GM12873 (cell line): ENCODE measurements at regions not wholly inside any gene's neighbourhood (a gene's known extent, or its start where the extent isn't known, plus 50 kb on each side); places are given as distances from the start of the nearest gene placed in this dataset.

Experiments used
- TF ChIP-seq, protein P1 (sequence below): IDR thresholded peaks from 2 replicates; pipeline ENCODE4 v1.5.1; 2012; ENCODE audit warnings: low read depth, mild to moderate bottlenecking, moderate library complexity, low read length, control low read depth; ENCODE audit not compliant: insufficient read depth; ENCODE audit errors: missing control alignments

- TF ChIP-seq, protein P1, sequence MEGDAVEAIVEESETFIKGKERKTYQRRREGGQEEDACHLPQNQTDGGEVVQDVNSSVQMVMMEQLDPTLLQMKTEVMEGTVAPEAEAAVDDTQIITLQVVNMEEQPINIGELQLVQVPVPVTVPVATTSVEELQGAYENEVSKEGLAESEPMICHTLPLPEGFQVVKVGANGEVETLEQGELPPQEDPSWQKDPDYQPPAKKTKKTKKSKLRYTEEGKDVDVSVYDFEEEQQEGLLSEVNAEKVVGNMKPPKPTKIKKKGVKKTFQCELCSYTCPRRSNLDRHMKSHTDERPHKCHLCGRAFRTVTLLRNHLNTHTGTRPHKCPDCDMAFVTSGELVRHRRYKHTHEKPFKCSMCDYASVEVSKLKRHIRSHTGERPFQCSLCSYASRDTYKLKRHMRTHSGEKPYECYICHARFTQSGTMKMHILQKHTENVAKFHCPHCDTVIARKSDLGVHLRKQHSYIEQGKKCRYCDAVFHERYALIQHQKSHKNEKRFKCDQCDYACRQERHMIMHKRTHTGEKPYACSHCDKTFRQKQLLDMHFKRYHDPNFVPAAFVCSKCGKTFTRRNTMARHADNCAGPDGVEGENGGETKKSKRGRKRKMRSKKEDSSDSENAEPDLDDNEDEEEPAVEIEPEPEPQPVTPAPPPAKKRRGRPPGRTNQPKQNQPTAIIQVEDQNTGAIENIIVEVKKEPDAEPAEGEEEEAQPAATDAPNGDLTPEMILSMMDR: no peak
These were observed 118.7 kb upstream of the FST start for GRCh38 chr5:53361708-53362107.

GRCh38 chr5:53362521-53362941 is 117.9 kb upstream of the FST start:
- TF ChIP-seq, protein P1: no peak

DNA sequence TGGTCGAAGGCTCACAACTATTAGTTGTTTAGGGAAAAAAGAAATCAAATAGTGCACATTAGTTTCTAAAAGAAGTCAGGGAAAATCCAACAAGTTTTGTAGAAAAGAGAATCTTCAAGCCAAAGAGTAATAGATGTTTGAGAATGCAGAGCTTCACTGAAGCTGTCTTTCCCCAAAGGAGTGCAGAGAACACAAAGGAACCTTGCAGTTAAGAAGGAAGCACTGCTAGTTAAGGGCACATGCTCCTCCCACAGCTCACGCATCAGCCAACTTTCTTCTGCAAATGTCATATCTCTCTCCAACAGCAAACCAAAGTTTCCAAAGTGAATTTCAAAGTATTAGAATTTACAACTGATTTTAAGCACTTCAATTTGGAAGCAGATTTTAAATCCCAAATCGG is 116.4 kb upstream of the FST start:
- TF ChIP-seq, protein P1: no peak

DNA sequence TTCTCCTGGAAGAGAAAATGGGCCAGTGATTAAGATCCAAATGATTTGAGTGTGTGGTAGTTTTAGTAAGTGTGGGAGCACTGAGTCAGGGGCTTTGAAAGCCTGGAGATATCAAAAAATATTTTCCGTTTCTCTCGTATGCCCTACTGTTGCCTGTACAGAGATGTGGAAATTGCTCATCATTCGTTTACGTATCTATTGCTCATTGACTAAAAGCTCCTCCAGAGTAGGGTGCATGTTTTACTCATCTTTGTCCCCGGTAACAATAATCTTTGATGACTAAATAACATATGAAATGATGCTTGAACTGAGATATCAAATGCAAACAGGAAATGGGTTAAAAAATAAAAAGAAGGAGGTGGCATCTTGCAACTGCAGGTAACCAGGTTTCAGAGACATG is 114.2 kb upstream of the FST start:
- TF ChIP-seq, protein P1: no peak

DNA sequence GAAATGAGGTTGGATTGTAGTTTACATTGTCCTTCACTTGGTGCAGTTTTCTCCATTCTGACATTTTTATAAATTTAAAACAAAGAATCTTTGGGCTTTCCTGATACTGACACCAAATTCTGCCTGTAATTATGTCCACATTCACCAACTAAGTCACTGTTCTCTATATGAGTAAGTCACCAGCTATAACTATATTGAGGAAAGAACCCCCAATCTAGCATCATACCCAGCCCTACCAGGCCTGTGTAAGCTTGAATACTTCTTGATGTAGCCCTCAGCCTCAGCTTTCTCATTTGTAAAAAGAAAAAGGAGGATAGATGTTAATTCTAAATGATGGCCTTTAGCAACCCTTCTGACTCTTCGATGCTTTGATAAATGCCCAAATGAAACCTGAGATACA is 112.7 kb upstream of the FST start:
- TF ChIP-seq, protein P1: no peak

DNA sequence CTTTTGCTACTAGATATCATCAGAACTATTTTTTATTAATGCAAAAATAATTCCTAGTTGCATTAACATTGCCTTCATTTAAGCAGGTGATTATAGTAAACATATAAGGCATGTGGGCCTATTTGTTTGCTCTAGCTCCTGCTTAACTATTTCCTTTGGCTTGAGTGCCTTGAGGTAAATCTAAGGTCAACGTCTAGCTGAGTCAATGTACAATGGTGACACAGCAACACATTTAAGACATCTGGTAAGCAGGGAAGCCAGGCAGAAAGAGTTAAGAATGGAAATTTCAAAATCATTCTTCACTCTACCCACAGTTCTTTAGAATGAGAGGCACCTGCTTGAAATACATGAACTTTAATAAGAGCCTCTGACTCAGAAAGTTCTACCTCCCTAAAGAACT is 111.9 kb upstream of the FST start:
- TF ChIP-seq, protein P1: no peak

DNA sequence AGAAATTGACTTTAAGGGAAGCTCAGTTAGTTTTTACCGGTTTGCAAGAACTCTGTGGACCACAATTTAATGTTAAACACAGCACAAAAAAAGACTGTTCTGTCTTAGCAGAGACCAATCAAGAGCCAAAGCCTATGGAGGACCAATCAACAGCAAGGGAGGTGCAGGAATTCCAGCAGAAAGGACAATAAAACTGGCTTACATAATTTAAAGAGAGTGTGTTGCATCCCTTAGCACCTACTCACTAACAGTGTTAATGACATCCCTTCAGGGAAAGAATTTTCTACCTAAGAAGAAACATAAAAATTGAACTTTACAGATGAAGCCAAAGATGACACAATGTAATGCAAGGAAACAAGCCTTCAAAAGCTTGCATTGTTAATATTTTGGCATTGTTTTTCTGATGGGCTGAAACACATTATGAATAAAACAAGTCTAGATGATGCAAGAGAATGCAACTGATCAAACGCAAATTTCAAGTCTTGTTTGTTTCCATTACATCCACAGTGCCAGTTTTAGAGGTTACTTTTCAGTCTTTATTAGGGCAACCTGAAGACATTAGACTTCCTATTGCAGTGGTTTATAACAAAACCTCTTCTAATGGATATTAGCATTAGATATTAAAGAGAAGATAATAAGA is 111.3 kb upstream of the FST start:
- TF ChIP-seq, protein P1: no peak
